ENCODE measurements at regions not wholly inside any gene's neighbourhood (a gene's known extent, or its start where the extent isn't known, plus 50 kb on each side); places are given as distances from the start of the nearest gene placed in this dataset.
"Not testable (repeated sequence)": the region's sequence is repeated elsewhere in the genome, so short reads cannot be mapped to it uniquely, and the experiment has no call there.

- no peak for DNase-seq (ENCODE audit: low read depth in 2 of 2)
Measured at GRCh38 chr13:24931450-24932251, 164.3 kb upstream of the PABPC3 start.

GRCh38 chr13:24933106-24934023, 162.6 kb upstream of the PABPC3 start:
- not testable (repeated sequence) for DNase-seq (ENCODE audit: low read depth in 2 of 2)

DNA sequence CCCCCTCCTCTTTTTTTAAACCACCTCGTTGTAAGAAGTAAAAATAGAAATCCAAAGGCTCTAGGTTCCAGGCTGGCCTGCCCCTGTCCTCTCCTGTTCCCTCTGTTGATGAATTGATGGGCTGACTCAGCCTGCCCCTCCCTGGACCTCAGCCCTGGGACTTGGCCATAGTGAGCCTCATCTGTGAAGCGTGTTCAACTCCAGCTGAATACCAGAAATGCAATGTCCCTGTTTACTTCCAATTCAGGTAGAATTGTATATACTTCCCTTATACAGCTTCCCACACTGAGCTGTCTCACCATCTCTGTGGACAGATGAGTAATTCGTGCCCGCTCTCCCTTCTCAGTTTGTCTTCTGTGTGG, 161.9 kb upstream of the PABPC3 start:
- DNase-seq (ENCODE audit: low read depth in 2 of 2) = not testable (repeated sequence)

DNA sequence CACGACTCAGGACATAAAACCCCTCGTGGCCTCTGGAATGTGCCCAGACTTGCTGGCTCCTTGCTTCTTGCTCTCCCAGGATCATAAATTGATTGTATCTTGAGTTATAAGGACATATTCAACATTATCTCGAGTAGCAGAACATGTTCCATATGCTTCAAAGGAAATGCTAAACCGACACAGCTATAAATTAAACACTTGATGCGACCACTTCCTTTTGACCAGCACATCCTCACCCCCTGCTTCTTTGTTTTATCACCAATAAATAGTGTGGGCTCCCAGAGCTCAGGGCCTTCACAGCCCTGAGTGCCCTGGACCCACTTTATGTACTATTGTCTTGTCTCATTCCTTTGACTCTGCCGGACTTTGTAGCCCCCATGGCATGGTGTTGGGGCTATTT, 157.0 kb upstream of the PABPC3 start:
- no peak for DNase-seq (ENCODE audit: low read depth in 2 of 2)

GRCh38 chr13:24941023-24941713, 154.8 kb upstream of the PABPC3 start:
- not testable (repeated sequence) for DNase-seq (ENCODE audit: low read depth in 2 of 2)

GRCh38 chr13:24943136-24943535, 152.8 kb upstream of the PABPC3 start:
- DNase-seq (ENCODE audit: low read depth in 2 of 2) = no peak

DNA sequence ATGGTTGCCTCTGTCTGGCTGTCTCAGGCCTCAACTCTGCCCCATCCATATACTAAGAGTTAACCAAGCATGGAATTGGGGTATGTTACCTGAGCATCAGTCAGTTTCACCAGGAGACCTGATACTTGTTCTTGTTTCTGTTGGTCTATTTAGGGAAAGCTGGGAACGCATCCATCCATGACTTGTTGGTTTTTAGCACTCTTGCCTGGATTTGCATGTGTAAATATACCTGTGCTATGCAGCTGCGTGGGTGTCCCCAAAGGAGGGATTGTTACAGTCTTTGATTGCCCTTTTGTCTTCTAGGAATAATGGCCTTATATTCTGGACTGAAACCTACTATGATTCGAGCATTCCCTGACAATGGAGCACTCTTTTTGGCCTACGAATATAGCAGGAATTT, 151.9 kb upstream of the PABPC3 start:
- not testable (repeated sequence) for DNase-seq (ENCODE audit: low read depth in 2 of 2)

- not testable (repeated sequence) for DNase-seq (ENCODE audit: low read depth in 2 of 2)
Measured at GRCh38 chr13:24948977-24949376, 147.0 kb upstream of the PABPC3 start.

DNA sequence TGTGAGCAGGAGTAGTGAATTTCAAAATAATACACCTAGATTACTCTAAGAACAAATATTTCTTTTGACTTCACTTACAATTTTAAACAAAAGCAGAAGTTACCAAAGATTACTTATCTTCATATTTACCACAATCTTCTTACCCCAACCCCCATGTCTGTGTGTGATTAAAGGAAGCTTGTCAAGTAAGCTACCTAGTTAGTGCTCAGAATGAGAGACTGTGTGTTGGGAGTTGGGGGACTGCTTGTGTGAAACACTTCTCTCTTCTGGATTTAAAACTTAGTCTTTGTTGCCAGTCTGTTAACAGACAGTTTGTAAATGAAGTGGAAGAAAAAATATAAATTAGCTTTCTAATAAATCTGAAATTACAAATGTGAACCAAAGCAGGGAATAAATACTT, 145.3 kb upstream of the PABPC3 start:
- not testable (repeated sequence) for DNase-seq (ENCODE audit: low read depth in 2 of 2)

DNA sequence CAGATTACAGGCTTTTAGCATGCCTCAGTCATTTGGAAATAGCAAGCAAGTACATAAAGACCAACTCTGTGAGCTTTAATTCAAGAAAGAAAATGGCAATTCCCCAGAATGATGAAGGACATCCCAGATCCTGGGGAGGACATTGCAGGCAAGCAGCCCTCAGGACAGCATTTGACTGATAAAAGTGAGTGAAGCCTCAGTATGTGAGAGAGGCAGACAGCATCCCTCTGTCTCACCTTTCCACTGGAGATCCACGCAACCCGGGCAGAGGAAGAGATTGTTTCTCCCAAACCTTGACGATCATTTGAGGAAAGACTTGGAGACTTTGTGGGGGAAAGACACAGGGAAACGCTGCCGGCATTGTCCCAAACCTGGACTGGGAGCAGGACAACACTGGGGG, 128.0 kb upstream of the PABPC3 start:
- not testable (repeated sequence) for DNase-seq (ENCODE audit: low read depth in 2 of 2)

- not testable (repeated sequence) for DNase-seq (ENCODE audit: low read depth in 2 of 2)
Measured at GRCh38 chr13:24968416-24968815, 127.5 kb upstream of the PABPC3 start.

DNA sequence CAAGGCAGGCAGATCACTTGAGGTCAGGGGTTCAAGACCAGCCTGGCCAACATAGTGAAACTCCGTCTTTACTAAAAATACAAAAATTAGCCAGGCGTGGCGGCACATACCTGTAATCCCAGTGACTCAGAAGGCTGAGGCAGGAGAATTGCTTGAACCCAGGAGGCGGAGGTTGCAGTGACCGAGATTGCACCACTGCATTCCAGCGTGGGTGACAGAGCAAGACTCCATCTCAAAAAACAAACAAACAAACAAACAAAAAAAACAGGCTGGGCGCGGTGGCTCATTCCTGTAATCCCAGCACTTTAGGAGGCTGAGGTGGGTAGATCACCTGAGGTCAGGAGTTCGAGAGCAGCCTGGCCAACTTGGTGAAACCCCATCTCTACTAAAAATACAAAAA, 122.8 kb upstream of the PABPC3 start:
- DNase-seq (ENCODE audit: low read depth in 2 of 2) = not testable (repeated sequence)

DNA sequence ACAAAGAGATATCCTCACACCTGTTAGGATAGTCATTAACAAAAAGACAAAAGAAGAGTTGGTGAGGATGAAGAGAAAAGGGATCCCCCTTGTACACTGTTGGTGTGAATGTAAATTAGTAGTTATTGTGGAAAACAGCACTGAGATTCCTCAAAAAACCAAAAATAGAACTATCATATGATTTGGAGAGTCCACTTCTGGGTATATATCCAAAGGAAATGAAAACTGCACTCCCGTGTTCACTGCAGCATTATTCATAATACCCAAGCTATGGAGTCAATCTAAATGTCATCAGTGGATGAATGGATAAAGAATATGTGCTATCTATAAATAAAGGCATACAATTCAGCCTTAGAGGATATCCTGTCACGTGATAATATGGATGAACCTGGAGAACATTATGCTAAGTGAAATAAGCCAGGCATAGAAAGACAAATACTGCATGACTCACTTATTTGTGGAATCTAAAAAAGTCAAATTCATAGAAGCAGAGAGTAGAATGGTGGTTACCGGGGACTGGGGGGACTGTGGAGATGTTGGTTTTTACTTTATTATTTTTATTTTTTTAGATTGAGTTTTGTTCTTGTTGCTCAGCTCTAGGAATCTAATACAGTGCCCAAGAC, 114.6 kb upstream of the PABPC3 start:
- not testable (repeated sequence) for DNase-seq (ENCODE audit: low read depth in 2 of 2)

DNA sequence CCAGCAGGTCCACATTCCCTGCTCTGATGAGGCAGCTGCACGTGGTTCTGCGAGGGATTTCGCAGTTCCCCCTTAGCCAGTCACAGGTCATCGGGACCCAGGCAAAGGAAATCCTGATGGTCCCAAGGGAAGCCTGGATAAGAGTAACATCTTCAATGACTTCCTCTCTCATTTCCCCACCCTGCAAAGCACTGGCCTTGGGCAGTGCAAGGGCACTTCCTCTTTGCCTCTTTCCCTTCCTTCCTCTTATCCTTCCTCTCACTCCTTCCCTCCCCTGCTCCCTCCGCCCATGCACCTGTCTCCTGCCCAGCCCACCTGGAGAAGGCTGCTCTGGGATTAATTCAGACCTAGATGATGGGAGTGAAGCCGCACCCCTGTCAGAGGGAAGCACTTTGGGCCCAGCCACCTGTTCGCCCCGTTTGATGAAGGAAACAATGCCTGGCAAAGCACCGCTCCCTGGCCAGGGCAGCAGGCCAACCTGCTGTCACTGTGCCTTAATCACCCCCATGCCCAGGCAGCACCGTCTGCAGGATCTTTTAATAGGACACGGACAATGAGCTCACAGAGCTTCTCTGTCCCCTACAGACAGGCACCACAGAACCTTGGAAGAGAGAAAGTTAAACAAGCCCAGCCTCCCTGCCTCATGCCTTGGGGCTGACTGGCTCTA, 113.5 kb upstream of the PABPC3 start:
- DNase-seq (ENCODE audit: low read depth in 2 of 2) = no peak

DNA sequence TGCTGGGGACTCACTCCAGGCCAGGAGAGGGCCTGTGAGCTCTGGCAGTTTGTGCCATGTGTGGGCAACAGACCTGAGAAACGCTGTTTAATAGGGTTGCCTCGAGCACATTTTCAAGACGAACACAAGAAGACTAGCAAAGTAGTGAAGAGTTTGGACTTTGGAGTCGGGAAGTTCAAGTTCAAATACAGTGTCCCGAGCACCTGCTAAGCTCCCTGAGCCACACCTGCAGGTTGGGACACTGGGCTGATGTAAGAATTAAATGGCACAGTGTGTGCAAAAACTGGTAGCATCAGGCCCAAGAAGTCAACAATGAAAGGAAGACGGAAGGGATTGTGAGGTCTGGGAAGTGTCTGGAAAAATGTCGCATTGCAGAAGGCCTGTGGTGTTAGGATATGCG, 112.8 kb upstream of the PABPC3 start:
- DNase-seq (ENCODE audit: low read depth in 2 of 2) = no peak

- no peak for DNase-seq (ENCODE audit: low read depth in 2 of 2)
Measured at GRCh38 chr13:24984134-24984533, 111.8 kb upstream of the PABPC3 start.

- no peak for DNase-seq (ENCODE audit: low read depth in 2 of 2)
Measured at GRCh38 chr13:24985107-24985506, 110.8 kb upstream of the PABPC3 start.

DNA sequence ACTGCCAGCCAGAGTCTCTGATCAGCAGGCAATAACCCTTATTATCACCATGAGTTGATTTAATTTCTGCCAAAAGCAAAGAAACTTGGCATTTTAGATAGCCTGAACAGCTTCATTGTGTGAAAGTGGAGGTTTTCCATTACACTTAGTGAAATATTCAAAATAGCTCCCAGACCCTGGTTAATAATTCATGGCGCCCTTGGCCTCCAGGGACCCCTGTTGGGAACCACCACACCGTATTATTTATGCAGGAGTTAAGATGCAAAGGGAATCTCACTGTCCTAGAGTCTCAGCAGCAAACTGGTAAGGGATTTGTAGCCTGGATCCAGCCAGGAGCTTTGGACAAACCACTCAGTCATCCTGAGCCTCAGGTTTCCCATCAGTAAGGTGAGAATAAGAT, 110.0 kb upstream of the PABPC3 start:
- DNase-seq (ENCODE audit: low read depth in 2 of 2) = no peak

DNA sequence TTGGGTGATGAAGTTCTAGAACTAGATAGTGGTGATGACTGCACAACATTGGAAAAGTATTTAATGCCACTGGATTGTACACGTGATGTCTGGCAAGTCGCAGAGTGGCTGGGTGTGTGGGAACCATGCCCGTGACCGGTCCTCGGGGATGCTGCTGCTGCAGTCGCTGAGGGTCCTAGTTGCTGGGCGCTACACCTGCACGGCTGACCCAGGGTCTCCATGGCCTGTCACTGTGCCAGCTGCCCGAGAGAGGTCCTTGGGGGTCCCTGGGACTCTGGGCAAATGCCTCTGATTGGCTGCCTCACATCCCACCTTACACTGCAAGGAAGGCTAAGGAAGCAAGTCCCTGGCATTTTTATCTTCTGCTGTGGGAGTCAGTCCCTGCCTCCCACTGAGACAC, 109.1 kb upstream of the PABPC3 start:
- no peak for DNase-seq (ENCODE audit: low read depth in 2 of 2)

- not testable (repeated sequence) for DNase-seq (ENCODE audit: low read depth in 2 of 2)
Measured at GRCh38 chr13:24989959-24990358, 106.0 kb upstream of the PABPC3 start.

DNA sequence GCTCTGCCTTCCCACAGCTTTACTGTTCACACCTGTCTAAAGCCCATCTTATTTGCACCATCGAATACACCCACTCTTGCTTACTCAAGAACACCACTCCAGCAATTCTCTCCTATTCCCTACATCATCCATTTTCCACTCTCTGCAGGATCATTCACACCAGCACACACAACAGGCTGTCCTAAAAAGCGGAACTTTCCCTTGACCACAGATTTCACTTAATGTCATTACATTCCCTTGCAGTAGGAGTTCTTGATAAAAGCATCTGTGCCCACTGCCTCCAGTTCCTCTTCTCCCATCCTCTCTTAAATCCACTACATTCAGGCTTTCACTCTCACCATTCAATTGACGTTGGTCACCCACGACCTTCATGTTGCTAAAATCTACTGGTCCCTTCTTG, 103.0 kb upstream of the PABPC3 start:
- not testable (repeated sequence) for DNase-seq (ENCODE audit: low read depth in 2 of 2)

All from fibroblast of skin of left biceps (primary cell).